IgD-negative memory B cell (primary cell): ENCODE measurements at regions not wholly inside any gene's neighbourhood (a gene's known extent, or its start where the extent isn't known, plus 50 kb on each side); places are given as distances from the start of the nearest gene placed in this dataset.

Experiments used
- H3K27ac Mint-ChIP-seq, 3 donors: one replicate each; pipeline ENCODE4 v1.8.0; 2020 to 2022; ENCODE audit warnings: mild to moderate bottlenecking in 3 of 3, mixed read lengths in 3 of 3, moderate library complexity in 1 of 3
- H3K27me3 Mint-ChIP-seq: one replicate; pipeline ENCODE4 v1.8.0; 2021; ENCODE audit warnings: mixed read lengths
- H3K36me3 Mint-ChIP-seq: one replicate; pipeline ENCODE4 v1.8.0; 2020; ENCODE audit warnings: mild to moderate bottlenecking, mixed read lengths
- H3K4me1 Mint-ChIP-seq, 3 donors: one replicate each; pipeline ENCODE4 v1.8.0; 2020 to 2022; ENCODE audit warnings: mixed read lengths in 3 of 3, mild to moderate bottlenecking in 1 of 3
- H3K4me3 Mint-ChIP-seq, 4 donors: one replicate each; pipeline ENCODE4 v1.8.0; 2020 to 2022; ENCODE audit warnings: mild to moderate bottlenecking in 4 of 4, mixed read lengths in 4 of 4, moderate library complexity in 3 of 4
- H3K9me3 Mint-ChIP-seq, 3 donors: one replicate each; pipeline ENCODE4 v1.8.0; 2020 to 2021; ENCODE audit warnings: mixed read lengths in 3 of 3, mild to moderate bottlenecking in 1 of 3

DNA sequence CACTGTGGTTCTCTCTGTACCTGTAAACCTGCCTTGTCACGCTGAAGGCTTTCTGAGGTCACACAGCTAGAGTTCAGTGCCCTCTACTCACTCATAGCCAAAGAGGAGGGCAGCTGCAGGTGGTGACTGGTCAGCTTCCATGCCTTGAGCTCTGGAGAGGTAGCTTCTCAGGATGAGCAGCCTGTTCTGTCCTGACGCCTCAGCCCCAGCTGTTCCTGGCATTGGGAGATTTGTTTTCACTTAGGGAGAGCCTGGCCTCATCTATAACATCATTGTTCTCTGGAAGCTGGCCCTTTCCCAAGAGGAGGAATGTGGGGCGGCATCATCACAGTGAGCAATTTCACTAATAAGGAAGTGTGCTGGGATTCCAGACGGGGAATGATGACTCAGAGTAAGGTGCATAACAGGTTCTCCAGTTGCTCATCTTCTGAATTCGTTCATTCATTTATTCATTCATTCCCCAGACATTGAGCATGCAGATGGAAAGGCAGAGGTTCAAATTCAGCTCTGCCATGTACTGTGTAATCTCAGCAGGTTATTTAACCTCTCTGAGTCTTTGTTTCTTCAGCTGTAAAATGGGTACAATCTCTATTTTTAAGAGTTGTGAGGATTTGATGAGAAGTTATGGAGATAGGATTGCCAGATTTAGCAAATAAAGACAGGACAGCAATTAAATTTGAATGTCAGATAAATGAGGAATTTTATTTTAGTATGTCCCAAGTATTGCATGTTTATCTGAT lies 255.8 kb upstream of the CRY1 start:
- H3K27ac Mint-ChIP-seq = no peak overlapping the region
- no peak overlapping the region for H3K4me3 Mint-ChIP-seq

DNA sequence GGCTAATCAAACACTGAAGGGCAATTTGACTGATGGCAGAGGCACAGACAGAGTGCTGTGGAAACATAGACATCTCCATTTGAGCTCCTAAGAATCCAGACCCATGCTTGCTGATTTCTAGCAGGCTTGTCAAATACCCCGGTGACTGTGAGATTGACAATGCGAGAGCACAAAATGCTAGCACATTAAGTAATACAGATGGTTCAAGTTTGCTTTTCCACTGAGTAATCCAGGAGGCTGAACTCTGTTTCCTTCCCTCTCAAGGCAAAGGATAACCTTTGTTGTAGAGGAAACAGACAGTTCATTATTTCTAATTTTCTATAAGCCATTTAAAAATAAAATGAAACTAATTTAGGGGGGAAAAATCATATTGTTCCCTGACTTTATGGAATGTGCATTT lies 256.5 kb upstream of the CRY1 start:
- no peaks in the 10 kb centered on the region for H3K36me3 Mint-ChIP-seq
- H3K27me3 Mint-ChIP-seq = peaks cover 6% of the 10 kb centered on the region
- peaks cover 0 to 2% (median 0%) of the 10 kb centered on the region in 3 donors for H3K4me1 Mint-ChIP-seq
- H3K4me3 Mint-ChIP-seq = no peak overlapping the region
- H3K9me3 Mint-ChIP-seq = peaks cover 0 to 7% (median 1%) of the 10 kb centered on the region in 3 donors
- H3K27ac Mint-ChIP-seq = no peak overlapping the region

More for the DNA sequence above, 255.8 kb upstream of the CRY1 start:
- peaks cover 0 to 2% (median 0%) of the 10 kb centered on the region in 3 donors for H3K4me1 Mint-ChIP-seq
- peaks cover 0 to 7% (median 1%) of the 10 kb centered on the region in 3 donors for H3K9me3 Mint-ChIP-seq
- H3K27me3 Mint-ChIP-seq = peaks cover 6% of the 10 kb centered on the region
- no peaks in the 10 kb centered on the region for H3K36me3 Mint-ChIP-seq

DNA sequence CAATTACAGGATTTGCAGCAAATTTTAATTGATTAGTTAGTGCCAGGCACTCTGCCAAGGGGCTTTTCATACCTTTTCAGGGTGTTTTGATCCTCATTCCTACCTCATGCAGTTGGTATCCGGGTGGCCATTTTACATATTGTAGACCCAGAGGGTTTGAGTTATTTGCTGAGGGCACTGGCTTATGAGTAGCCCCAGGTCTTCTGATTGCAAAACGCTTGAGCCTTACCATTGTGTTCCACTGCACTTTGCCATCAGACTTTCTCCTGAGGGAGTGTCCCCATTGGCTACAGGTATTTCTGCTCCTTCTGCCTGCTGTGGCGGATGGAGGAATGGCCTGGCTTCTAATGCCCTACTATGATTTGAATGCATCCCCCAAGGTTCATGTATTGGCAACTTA lies 257.8 kb upstream of the CRY1 start:
- H3K4me1 Mint-ChIP-seq = peaks cover 0 to 2% (median 0%) of the 10 kb centered on the region in 3 donors
- no peaks in the 10 kb centered on the region for H3K36me3 Mint-ChIP-seq
- no peak overlapping the region for H3K4me3 Mint-ChIP-seq
- H3K9me3 Mint-ChIP-seq = peaks cover 0 to 2% (median 0%) of the 10 kb centered on the region in 3 donors
- no peak overlapping the region for H3K27ac Mint-ChIP-seq
- peaks cover 6% of the 10 kb centered on the region for H3K27me3 Mint-ChIP-seq

DNA sequence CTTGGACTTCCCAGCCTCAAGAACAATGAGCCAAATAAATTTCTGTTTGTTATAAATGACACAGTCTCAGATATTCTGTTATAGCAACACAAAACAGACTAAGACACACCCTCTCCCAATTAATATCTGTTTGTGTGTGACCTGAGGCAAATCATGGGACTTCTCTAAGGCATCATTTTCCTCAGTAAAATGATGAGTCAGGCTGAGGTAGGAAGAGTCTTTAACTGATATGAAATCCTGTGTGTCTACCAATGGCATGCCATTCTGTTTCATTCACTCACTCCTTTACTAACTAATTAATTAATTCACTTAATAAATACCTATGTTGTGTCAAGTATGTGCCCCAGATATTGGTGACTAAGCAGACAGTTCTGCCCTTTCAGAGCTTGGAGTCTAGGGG lies 258.4 kb upstream of the CRY1 start:
- no peak overlapping the region for H3K4me3 Mint-ChIP-seq
- H3K27ac Mint-ChIP-seq = no peak overlapping the region
- H3K36me3 Mint-ChIP-seq = no peaks in the 10 kb centered on the region
- H3K4me1 Mint-ChIP-seq = peaks cover 0 to 2% (median 0%) of the 10 kb centered on the region in 3 donors
- H3K27me3 Mint-ChIP-seq = peaks cover 4% of the 10 kb centered on the region
- peaks cover 0 to 2% (median 0%) of the 10 kb centered on the region in 3 donors for H3K9me3 Mint-ChIP-seq

DNA sequence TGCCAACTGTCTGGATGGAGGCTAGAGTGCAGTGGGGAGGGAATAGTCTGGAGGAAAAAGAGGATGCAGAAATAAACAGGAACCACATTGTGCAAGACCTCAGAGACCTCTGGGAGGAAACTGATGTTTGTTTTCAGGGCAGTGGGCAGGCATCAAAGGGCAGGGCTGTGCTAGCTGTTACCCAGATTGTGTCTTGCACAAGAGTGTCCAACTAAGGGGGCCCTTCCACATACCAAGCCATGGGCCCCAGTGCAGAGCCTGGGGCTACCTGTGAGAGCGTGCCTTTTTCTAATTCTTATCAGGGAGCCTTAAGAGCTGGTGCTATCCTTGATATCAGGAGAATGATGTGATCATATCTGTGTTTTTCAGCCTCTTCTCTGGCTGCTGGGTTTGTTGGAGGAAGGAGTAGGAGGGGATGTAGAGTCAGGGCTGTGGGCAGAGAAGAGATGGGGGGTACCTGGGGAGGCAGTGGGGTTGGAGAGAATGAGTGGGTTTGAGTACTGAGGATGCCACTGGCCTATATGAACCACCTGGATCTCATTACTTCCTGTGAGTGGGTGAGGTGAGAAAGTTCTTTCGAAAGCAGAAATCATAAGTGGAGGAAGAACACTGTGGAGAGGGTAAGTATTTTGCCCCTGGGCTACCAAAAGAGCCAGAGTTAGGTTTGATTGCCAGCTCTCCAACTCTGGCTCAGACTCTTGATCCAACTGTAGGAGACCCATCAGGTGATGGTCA lies 259.2 kb upstream of the CRY1 start:
- Mint-ChIP-seq H3K36me3 (no peaks in the 10 kb centered on the region), H3K9me3 (peaks cover 0 to 2% (median 0%) of the 10 kb centered on the region in 3 donors), H3K4me3 (no peak overlapping the region), H3K27ac (no peak overlapping the region), H3K4me1 (peaks cover 0 to 2% (median 0%) of the 10 kb centered on the region in 3 donors), H3K27me3 (peaks cover 4% of the 10 kb centered on the region)

DNA sequence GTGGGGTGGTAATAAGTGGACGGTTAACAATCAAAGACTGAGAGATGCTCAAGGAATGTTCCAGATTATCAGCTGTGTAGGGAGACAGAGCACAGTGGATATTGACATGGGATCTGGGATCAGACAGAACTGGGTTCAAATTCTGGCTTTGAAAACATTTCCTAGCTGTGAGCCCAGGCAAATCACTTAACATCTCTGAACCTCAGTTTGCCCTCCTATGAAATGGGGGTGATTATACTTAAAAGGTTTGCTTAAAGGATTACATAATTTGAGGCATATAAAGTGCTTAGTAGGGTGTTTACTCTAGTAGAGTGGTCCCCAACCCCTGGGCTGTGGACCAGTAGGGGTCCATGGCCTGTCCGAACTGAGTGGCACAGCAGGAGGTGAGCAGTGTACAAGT lies 260.0 kb upstream of the CRY1 start:
- H3K9me3 Mint-ChIP-seq = peaks cover 0 to 2% (median 0%) of the 10 kb centered on the region in 3 donors
- peak overlapping the region in 1 of 4 donors; percentile 63 for H3K4me3 Mint-ChIP-seq
- H3K4me1 Mint-ChIP-seq = peaks cover 0 to 2% (median 0%) of the 10 kb centered on the region in 3 donors
- no peak overlapping the region for H3K27ac Mint-ChIP-seq
- H3K27me3 Mint-ChIP-seq = peaks cover 4% of the 10 kb centered on the region
- H3K36me3 Mint-ChIP-seq = no peaks in the 10 kb centered on the region

DNA sequence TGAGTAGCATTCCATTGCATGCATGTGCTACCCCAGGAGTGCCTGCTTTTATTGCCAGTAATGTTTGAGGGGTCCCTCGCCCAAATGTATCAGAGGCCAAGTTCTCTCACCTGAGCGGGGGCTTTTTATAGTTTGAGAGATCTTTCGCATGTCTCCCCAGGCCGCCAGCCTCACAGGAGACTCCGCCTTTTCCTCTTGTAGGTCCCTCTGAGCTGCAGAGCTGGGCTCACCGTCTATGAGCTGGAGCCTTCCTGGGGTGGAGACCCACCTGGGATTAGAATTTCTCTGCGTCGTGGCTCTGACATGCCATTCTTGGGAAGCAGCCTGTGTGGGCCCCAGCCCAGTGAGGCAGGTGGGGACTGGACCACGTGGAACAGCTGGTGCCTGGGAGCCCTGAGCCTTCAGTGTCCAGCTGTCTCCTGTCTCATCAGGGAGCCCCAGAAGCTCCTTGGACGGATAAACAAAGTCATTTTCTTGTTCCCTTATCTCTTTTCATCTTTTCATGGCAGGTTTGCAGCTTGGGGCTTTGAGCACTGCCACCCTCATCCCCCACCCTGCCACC lies 261.7 kb upstream of the CRY1 start:
- no peaks in the 10 kb centered on the region for H3K36me3 Mint-ChIP-seq
- peaks cover 0 to 2% (median 0%) of the 10 kb centered on the region in 3 donors for H3K4me1 Mint-ChIP-seq
- H3K27ac Mint-ChIP-seq = no peak overlapping the region
- peaks cover 4% of the 10 kb centered on the region for H3K27me3 Mint-ChIP-seq
- peaks cover 0 to 2% (median 0%) of the 10 kb centered on the region in 3 donors for H3K9me3 Mint-ChIP-seq
- no peak overlapping the region for H3K4me3 Mint-ChIP-seq

DNA sequence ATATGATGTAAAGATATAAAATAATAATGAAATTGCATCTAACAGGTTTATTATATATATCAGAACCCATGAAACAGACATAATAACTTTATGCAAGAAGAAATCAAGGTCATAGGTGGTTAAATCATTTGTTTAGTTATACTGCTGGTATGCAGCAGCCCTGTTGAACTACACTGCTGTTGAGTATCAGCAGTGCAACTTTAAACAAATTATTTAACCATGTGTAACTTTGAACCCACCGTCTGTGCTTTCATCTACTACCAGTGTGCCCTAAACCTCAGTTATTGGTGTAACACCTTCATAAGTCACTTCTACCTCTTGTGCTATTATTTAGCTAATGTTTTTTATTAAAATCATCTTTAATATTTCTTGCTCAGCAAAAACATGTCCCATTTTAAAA lies 262.3 kb upstream of the CRY1 start:
- H3K4me1 Mint-ChIP-seq = peaks cover 0 to 2% (median 0%) of the 10 kb centered on the region in 3 donors
- no peak overlapping the region for H3K4me3 Mint-ChIP-seq
- H3K27me3 Mint-ChIP-seq = peaks cover 4% of the 10 kb centered on the region
- no peaks in the 10 kb centered on the region for H3K36me3 Mint-ChIP-seq
- peaks cover 0 to 2% (median 0%) of the 10 kb centered on the region in 3 donors for H3K9me3 Mint-ChIP-seq
- H3K27ac Mint-ChIP-seq = no peak overlapping the region

DNA sequence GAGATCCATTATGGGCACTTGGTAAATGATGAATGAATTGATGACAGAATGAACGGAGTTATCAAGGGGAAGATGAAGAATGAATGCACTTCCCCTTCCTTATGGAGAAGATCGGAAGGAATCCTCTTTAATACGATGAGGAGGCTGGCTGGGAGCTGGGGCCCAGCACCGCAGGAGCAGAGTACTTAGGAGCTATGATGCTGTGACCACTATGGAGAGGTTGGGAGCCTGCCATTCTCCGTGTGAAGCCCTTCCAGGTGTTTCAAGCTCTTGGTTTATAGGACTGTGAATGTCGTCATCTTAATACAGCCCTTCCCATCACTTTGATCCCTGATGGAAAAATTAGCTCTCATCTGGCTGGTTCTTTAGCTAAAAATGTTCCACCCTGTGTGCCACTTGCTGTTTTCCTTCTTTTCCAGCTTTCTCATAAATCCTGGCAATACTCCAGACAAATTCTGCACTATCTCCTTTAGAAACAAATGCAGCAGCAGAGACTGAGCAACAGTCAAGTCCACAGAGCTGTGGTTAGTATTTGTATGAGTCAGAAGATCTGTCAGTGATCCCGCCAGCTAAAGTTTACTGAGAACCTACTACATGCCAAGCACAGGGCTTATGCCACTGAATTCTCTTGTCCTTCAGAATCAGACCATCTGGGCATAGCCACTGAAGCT lies 263.1 kb upstream of the CRY1 start:
- peaks cover 4% of the 10 kb centered on the region for H3K27me3 Mint-ChIP-seq
- H3K9me3 Mint-ChIP-seq = peaks cover 0 to 2% (median 0%) of the 10 kb centered on the region in 3 donors
- H3K4me3 Mint-ChIP-seq = no peak overlapping the region
- H3K36me3 Mint-ChIP-seq = no peaks in the 10 kb centered on the region
- no peak overlapping the region for H3K27ac Mint-ChIP-seq
- H3K4me1 Mint-ChIP-seq = peaks cover 0 to 2% (median 0%) of the 10 kb centered on the region in 3 donors

DNA sequence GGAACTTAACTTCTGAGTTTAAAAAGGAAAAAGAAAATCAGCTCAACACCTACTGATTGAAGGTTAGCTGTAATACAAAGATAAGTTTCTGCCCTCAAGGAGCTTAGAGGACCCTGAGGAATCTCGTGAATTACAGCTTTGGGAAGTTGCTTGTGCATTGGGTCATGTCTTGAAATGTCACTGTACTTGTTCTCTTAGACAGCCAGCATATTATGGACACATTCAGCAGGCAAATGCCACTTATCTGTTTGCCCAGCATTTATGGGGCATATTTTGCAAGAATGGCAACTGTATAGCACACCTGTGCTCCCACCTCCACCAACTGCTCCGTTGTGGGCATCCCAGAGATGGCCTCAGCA lies 263.6 kb upstream of the CRY1 start:
- H3K27me3 Mint-ChIP-seq = peaks cover 4% of the 10 kb centered on the region
- H3K4me3 Mint-ChIP-seq = no peak overlapping the region
- H3K36me3 Mint-ChIP-seq = no peaks in the 10 kb centered on the region
- H3K4me1 Mint-ChIP-seq = peaks cover 0 to 2% (median 0%) of the 10 kb centered on the region in 3 donors
- peaks cover 0 to 2% (median 0%) of the 10 kb centered on the region in 3 donors for H3K9me3 Mint-ChIP-seq
- H3K27ac Mint-ChIP-seq = no peak overlapping the region

DNA sequence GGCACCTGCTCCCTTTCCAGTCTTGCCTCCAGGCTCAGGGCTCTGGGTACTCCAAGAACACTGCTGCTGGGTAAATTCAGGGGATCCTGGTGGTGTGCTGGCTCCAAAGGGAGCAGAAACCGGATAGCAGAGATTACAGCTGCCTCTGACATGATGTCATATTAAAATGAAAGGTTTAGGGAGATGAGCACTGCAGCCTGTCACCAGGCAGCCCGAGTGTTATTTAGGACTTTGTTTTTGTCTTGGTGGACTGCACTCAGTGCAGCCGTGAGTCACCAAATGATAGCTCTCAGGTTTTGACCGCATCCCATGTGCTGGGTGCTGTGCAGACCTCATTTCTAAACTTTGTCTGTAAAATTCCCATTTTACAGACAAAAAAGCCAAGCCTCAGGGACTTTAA lies 266.0 kb upstream of the CRY1 start:
- Mint-ChIP-seq H3K4me3 (no peak overlapping the region), H3K4me1 (no peaks in the 10 kb centered on the region), H3K36me3 (no peaks in the 10 kb centered on the region), H3K27ac (no peak overlapping the region), H3K27me3 (peaks cover 2% of the 10 kb centered on the region), H3K9me3 (no peaks in the 10 kb centered on the region)

DNA sequence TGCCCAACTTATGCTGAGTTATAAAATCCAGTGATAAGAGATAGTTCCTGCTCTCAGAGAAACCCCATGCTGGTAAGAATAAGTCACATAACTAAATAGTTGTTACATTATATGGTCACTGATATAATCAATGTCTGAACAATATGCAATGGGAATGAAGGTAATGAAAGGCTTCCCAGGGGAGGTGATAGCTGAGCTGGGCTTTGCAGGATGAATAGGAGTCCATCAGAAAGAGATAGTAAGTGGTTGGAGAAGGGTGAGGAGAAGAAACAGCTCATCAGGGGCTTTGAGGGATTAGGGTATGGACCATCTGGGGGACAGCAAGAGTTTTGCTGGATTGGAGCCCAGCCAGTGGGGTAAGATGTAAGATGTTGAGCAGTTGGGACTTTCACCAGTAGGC lies 266.7 kb upstream of the CRY1 start:
- Mint-ChIP-seq H3K4me3 (no peak overlapping the region), H3K36me3 (no peaks in the 10 kb centered on the region), H3K27ac (no peak overlapping the region), H3K9me3 (no peaks in the 10 kb centered on the region), H3K4me1 (no peaks in the 10 kb centered on the region), H3K27me3 (peaks cover 2% of the 10 kb centered on the region)

DNA sequence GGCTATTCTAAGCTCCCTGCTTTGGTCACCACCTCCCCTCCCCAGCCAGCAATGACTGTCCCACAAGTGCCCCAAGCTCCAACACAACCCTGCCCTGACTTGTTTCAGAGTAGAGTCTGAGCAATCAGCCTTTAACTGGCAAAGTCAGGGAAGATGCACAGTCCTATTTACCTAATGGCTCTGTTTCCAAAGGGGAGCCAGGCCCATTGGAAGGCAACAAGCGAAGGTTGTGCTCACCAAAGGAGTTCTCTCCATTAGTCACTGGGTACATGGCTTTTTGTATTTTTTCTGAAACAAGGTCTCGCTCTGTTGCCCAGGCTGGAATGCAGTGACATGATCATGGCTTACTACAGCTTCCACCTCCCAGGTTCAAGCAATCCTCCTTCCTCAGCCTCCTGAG lies 267.1 kb upstream of the CRY1 start:
- H3K4me1 Mint-ChIP-seq = no peaks in the 10 kb centered on the region
- H3K4me3 Mint-ChIP-seq = no peak overlapping the region
- H3K27ac Mint-ChIP-seq = no peak overlapping the region
- no peaks in the 10 kb centered on the region for H3K9me3 Mint-ChIP-seq
- H3K36me3 Mint-ChIP-seq = no peaks in the 10 kb centered on the region
- peaks cover 2% of the 10 kb centered on the region for H3K27me3 Mint-ChIP-seq

DNA sequence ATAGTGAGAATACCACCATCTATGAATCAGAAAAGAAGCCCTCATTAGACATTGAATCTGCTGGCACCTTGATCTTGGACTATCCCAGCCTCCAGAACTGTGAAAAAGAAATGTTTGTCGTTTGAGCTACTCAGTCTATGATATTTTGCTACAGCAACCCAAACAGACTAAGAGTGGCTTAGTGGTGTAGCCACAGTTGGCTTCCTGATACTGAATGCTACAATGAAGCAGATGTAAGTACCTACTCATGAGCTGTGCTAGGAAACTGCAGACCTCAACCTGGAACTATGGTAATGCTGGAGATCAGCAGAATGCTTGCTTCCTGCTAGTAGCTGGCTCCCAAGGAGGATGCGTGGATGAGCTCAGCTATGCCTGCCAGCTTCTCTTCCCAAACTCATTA lies 268.6 kb upstream of the CRY1 start:
- Mint-ChIP-seq H3K4me3 (no peak overlapping the region), H3K27me3 (peaks cover 2% of the 10 kb centered on the region), H3K27ac (no peak overlapping the region), H3K9me3 (no peaks in the 10 kb centered on the region), H3K4me1 (no peaks in the 10 kb centered on the region), H3K36me3 (no peaks in the 10 kb centered on the region)

DNA sequence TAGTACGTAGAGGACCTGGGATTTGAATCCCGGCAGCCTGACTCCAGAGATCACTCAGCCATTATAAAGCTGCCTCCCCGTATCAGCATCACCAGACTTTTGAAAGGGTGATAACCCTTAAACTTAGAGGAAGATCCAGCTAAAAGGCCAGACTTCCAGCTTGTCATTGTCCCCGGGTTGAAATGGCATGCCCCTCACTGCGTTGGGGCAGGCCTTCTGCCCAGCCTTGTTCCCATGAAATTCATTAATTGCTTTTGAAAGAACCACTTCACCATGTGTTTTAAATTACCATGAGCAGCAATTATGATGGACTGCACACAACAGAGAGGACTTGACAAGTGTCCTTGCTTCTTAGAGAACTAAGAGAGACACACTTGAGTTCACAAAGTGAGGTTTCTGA lies 269.6 kb upstream of the CRY1 start:
- no peak overlapping the region for H3K4me3 Mint-ChIP-seq
- H3K27me3 Mint-ChIP-seq = peaks cover 4% of the 10 kb centered on the region
- no peaks in the 10 kb centered on the region for H3K4me1 Mint-ChIP-seq
- peaks cover 4% of the 10 kb centered on the region for H3K36me3 Mint-ChIP-seq
- H3K9me3 Mint-ChIP-seq = no peaks in the 10 kb centered on the region
- no peak overlapping the region for H3K27ac Mint-ChIP-seq
